Embryonic facial prominence (tissue), 1 donor: ENCODE measurements at regions not wholly inside any gene's neighbourhood (a gene's known extent, or its start where the extent isn't known, plus 50 kb on each side); places are given as distances from the start of the nearest gene placed in this dataset.

Source experiments
- DNase-seq: peaks from one replicate; pipeline ENCODE4 v3.0.0-alpha.2; 2016; ENCODE audit errors: extremely low spot score

DNA sequence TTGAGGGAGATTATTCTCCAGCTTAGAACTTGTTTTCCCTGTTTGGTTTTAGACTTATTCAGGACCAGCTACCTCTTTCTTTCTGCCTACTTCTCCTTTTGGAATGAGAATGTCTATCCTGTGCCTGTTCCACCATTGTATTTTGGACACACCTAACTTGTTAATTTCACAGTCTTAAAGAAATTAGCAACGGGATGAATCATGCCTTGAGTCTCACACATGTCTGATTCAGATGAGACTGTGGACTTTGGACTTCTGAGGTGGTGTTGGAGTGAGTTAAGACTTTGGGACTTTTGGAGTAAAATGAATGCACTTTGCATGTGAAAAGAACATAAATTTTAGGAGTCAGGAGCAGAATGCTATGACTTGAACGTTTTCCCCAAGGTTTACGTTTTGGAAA, 581.4 kb downstream of the CDH11 start:
- no peak for DNase-seq

DNA sequence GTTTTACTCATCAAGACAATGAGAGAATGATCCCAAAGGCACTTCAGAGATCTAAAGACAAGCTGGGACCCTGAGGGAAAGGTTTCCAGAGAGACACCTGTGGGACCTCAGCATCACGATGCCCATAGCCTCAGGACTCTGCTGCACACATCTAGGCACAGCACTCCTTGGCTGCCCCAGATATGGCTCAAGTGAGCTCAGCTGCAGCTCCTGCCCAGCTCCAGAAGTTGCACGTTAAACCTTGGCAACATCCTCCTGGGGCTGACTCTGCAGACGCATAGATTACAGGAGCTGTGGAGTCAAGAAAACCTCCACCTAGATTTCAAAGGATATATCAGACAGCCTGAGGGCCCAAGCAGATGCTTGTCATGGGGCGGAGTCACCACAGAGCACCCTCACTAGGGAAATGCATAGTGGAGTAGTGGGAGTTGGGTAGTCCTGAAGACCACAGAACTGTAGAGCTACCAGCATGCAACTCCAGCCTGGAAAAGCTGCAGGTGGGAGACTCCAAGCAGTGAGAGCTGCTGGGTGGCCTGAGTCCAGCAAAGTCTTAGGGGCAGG, 582.0 kb downstream of the CDH11 start:
- DNase-seq = no peak

DNA sequence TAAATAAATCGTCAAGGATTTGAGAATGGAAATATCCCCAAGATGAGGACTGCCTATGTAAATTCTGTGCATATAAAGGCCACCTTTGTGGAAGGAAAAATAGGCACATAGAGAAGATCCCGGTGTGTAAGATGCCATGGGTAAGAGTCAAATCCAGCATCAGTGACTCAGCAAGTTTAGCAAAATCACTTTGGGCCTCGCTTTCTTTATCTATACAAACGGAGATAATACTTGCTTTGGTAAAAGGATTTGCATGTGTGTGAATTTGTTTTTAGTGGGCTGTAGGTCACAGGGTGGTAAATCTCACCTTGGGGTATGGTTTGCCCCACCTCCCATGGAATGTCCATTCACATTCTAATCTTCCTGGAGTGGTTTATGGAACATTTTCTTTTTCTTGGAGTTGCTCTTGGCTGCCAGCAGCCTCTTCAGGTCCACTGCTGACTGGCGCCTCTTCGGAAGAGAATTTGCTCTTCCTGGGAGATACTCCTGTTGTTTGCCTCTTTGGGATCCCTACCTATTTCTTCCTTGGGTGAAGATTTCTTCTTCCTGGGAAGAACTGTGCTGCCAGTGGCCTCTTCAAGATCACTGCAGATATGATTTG, 587.6 kb downstream of the CDH11 start:
- no peak for DNase-seq

DNA sequence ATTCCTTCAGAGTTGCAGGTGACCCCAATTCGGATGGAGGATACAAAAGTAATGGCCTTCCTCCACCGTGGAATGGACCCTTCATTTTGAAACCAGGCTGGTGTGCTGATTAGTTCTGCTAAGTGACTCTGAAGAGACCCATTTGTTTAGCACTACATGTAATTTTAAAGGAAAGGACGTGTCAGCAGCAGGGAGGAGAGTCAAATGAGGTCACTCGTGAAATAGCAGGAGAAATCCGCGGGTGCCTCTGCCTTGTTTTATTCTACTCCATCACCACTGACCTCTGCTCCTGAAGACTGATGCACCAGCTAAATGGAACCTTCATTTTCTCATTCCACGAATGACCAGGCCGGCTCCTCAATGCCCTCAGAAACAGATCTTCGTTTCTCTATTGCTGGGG, 589.2 kb downstream of the CDH11 start:
- no peak for DNase-seq

DNA sequence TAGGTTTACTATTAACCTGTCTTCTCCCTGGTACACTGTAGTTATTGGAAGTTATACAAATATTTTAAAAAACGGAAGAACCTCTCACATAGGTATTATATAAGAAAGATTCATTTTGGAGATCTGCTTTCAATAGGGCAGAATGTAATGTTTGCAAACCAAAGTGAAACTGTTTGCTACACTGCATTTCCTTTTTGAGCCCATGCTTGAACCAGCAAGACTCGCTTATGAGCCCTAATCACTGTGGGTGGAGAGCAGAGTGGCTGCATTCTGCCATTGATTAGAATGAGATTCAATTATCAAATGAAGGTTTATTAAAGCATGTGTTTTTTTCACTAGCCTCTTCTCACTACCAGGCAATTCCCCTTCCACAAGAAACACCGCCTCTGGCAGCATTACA, 589.7 kb downstream of the CDH11 start:
- DNase-seq = no peak

DNA sequence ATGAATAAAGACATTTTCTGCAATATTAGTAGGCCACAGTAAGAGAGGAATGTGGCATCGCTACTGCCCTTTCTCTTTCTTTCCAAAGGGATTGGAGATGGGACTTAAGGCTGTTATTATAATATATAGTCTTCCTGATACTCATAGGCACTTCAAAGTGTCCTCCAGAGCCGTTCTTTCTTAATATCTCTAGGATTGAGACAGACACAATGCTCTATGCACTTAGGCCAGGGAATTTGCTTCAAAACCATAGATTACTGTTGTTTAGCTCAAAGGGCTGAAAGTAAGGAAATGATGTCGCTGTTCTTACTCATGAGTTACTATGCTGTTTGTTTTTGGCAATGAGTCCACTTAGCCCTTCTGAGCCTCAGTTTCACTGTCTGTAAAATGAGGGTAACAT, 590.5 kb downstream of the CDH11 start:
- no peak for DNase-seq

DNA sequence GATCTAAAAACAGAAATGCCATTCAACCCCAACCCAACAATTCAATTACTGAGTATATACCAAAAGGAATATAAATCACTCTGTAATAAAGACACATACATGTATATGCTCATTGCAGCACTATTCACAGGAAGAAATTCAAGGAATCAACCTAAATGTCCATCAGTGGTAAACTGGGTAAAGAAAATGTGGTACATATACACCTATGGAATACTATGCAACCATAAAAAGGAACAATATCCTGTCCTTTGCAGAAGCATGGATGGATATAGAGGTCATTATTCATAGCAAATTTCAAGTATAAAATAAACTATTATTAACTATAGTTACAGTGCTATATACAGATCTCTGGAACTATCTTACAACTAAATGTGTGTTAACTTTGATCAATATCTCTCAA, 599.3 kb downstream of the CDH11 start:
- DNase-seq = no peak

DNA sequence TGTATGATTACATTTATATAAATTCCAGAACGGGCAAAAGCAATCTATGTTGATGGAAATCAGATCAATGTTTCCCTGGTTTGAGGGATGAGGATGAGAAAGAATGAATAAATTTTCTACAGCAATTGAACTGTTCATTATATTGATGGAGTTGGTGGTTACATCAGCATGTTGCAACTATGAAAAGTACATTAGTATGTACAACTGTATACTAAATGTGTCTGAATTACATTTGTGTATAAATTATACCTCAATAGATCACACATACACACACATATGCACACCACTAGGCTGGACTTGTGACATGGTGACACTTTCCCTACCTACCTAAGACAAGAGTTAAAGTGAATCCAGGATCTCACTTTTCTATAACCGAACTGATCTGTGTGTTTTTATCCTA, 608.0 kb downstream of the CDH11 start:
- no peak for DNase-seq

DNA sequence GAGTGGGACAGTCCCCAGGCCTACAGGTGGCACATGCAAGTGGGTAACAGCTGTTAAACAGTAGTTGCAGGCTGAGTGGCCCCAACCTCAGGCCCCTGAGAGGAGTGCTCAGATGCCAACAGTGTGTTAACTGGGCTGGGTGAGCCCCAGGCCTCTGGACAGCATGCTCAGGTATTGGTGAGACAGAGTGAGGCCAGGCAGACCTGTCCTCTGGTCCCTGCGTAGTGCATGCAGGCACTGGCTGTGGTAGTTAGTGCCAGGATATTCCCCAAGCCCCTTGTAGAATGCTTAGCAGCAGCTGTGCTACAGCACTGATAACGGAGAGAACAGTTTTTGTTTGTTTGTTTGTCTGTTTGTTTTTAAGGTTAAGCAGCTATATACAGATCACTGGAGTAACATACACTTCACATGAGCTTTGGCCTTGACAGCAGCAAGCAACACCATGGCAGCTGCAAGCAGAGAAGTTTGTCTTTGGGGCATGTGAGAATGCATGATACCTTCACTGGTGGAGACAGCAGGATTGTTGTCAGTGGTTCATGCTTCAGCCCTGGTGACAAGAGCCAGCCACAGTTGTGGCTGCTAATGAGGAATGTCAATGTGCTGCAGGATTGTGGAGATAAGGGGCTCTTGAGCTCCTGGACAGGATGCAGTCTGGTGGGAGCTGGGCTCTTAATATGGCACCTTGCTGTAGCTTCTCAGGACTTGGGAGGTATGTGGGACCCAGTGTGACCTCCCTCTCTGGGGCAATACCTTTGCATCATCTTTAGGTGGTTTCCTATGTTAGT, 614.4 kb downstream of the CDH11 start:
- DNase-seq = no peak

DNA sequence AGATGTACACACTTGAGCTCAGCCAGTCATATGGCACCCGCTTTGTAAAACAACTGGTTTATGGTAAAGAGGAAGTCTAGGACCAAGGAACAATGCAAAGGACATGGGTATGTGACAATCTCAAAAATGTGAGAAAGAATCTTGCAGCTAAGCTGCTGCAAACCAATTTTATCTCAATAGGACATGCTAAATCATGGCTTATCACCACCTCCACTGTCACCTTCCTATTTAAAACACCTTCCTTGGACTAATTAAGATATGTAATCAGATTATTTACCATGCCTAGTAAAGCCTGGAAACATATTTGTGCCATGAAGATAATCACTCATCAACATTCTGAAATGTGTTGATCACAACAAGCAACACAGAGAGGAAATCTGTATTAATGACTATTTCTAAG, 622.7 kb downstream of the CDH11 start:
- no peak for DNase-seq

DNA sequence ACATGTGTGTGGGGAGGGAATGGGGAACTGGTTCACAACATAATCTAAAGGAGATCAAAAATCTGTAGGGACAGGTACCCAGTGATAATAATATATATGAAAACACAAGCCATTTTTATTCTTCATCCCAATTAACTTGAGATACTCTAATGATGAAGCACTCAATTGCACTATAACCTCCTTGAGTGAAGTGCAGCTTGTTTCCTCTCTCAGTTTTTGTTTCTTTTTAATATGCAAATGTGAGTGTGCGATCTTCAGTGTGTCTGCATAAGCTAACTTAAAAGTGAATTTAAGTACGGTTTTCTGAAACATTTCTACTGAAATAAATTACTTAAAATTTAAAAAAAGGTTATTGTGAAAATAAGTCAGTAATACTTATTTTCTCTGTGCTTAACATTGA, 623.5 kb downstream of the CDH11 start:
- no peak for DNase-seq

DNA sequence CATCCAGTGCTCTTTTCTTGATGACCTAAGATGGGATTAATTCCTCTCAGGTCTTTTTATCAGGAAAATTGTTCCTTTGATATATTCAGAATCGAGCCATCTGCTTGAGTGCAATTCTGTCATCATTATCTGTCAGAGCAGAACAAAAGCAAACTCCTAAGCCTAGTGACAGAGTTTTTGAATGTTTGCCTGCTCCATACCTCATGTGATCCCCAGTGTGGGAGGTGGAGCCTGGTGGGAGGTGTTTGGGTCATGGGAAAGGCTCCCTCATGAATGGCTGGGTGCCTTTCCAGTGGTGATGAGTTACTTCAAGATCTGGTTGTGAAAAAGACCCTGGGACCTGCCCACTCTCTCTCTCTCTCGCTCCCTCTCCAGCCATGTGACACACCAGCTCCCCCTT, 628.2 kb downstream of the CDH11 start:
- DNase-seq = no peak

DNA sequence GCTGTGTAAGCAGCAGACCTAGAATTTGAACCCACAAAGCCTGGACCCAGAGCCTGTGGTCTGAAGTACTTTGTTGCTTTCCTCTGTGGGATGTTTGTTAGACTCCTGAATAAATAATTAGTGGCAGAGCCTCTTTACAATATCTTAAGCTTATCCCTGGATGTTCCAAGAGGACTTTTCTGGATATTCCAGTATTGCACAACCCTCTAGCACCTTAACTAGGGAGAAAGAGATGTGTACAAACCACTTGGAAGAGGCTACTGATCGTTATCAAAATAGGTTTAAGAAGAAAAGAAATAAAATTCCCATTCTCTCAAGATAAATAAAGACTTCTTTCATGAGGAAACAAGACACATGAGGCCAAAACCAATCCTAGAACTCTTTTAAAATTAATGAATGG, 632.4 kb downstream of the CDH11 start:
- DNase-seq = no peak

DNA sequence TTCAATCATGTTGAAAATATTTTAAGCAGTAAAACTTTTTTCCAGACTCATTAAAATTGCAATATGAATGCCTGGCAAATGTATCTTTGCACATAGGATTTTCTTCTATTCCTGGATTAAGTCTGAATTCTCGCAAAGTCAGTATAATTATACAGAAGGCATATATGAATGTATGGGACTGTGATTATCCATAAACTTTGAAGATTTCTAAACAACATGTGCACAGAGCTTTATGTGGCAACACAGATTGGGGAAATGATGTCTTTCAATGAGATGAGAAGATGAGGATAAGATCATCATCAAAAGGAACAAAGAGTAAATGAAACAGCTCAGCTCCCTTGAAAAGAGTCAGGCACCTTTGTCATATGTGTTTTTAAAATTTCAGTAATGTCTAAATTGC, 635.3 kb downstream of the CDH11 start:
- no peak for DNase-seq

DNA sequence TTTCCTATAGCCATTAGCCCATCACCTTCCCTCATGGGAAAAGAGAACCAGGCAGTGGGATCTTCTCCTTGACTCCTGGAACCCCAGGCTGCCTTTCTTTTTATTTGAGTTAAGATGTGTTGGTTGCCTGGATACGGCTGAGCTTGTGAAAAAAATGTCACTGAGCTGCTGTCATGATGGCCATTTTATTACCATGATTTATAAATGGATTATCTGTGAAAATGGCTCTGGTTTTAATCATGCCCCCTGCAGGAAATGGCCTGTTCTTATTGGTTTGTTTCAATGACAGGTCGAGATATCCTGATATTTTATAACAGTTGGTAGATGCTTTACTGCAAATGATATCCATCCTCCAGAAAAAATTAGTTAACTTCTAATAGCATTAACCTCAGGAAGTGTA, 640.4 kb downstream of the CDH11 start:
- no peak for DNase-seq

DNA sequence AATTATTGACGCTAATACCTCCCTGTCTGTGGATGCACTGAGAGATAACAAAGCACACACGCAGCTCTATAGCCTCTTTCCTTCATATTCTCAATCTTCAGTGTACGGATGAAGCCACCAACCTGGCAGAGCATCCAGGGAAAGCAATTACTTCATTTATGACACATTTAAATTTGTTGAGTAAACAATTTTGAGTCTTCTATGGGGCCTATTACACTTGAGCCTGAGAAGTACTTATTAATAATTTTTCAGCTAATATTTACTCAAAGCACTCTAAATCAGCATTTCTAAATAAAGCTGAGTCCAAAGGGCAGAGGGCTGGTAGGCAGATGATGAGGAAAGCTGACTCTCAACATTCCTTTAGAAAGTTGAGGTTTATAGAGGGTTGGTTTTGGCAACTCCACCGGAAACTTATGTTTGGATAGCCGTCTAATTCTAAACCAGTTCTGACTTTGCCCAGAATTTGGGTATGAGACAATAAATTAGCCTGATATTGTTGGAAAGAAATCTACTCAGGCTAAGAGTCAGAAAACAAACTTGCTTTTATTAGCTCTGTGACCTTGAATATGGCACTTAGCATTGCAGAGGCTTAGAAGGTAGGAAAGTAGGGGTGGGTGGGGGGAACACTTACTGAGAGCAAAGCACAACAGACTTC, 643.5 kb downstream of the CDH11 start:
- no peak for DNase-seq

DNA sequence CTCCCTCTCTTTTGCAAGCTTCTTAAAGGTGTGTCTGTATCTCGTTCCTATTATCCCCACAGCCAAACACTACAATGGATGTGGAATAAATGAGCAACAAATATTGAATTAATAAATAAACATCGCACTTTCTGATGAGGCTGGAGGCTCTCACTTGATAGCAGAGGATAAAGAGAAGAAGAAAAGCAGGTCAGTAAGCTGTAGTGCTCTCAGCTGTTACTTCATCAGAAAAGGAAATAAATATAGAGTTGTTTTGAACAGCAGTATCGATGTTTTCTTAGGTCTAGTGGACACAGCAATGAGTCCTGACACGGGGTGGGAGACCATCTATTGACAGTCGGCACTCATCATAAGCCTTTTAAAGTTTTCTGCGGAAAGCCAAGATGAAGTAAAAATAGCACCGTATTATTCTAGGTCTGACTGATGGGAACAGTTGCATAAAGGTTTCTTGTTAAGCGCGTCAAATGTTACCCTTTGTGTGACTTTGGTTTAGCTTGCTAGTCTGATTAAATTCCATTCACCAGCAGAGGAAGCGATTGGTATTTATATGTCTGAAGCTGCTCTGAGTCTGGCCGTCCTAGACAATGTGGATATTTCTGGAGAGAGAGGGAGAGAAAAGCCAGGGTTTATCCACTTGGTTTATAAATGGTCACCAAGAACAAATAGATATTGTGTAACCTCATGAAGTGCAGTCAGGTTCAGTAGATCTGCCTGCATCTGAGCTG, 646.1 kb downstream of the CDH11 start:
- DNase-seq = no peak

DNA sequence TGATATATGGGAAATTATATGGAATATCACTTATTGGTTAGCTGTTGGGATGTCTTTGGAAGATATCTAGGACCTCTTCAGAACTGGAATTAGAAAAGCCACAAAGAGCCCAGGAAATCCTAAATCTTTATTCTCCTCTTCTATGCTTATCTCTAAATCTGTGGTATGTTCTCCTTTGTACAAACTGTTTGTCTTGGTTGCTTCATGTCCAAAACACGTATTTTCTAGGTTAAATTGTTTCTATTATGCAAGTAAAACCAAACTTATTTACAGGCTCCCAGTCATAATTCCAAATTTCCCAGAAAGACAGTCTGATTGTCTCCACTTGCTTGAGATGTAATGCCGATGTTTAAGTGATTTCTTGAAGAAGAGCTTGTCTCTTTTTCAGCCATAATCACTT, 650.9 kb downstream of the CDH11 start:
- DNase-seq = no peak

DNA sequence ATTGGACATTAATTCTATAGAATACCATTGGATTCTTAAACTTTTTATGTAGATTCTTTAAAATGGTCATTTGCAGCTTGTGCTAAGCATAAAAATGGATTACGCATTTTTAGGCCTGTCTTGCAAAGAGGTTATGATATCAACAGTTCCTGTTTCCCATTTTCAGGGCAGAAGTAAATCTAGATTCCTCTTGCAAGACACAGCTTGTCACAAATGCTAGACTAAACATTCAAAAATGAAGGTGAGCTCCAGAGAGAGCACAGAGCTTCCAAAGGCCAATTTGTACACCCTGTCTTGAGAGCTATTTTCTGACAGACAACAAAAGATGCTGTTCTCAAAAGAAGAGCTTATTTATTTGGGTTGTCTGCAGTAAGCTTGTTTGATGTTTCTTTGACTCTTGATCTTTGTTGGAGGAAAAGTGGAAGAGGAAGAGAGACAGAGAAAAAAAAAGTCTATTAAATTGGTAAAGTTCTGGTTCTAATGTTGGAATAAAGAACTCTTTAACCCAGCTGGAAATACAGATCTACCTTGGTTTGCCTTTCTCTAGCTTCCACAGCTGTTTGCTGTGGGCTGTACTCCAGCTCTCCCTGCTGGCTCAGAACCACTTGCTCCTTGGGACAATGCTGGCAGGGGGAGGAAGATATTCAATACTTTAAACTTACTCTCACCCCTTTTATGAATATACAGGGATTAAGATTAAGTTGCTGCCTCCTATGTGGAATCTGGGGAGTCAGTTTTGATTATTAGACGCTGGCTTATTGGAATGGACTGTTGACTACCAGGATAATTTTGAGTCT, 651.8 kb downstream of the CDH11 start:
- DNase-seq = no peak

DNA sequence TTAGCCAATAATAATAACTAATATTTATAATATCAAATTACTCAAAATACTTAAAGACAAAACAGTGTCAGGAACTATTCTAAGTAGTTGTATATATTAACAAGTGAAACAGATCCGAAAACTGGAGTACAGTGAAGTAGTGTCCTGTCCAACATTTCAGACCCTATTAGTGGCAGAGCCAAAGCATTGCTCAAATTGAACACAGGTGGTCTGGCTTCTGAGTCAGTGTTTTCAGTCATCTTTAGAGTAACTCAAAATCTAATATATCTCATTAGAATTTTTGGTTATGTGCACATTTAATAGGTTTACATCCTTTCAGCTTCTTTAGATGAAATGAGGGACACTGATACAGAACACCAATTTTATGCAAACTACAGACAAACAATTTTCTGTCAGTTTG, 652.5 kb downstream of the CDH11 start:
- no peak for DNase-seq

DNA sequence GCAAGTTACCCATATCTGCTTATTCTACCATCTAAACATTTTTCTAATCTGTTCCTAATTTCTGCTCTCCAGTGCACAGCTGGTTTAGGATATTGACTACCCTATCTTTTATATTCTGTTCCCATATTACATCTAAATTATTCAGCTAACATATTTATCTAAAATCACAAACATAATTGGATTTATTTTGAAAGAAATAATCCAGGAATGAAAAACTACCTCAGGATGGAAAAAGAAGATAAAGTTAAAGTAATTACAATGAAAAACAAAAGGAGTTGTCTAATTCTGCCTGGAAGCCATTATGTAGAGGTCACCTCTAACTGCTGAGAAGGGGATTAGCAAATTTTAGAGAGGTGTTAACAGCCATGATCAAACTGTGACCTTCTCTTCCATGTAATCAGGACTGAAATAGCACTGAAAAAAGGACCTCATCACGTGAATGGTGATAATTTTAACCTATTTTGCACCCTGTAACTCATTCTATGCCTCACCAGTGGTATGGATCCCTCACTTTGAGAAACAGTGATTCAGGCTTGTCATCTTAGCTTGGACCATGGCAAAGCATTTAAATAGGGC, 653.3 kb downstream of the CDH11 start:
- DNase-seq = no peak
